ENCODE measurements at regions not wholly inside any gene's neighbourhood (a gene's known extent, or its start where the extent isn't known, plus 50 kb on each side); places are given as distances from the start of the nearest gene placed in this dataset.

GRCh38 chr1:81073580-81073979, 727.2 kb upstream of the ADGRL2 start:
- H3K27ac ChIP-seq: no peak overlapping the region
- TF ChIP-seq CTCF (conservative IDR thresholded peaks at IDR 0.05): no peak

- H3K27ac ChIP-seq: no peak overlapping the region
- no peak for TF ChIP-seq CTCF (conservative IDR thresholded peaks at IDR 0.05)
Measured at GRCh38 chr1:81071969-81072753, 728.6 kb upstream of the ADGRL2 start.

- TF ChIP-seq CTCF (conservative IDR thresholded peaks at IDR 0.05): no peak
- H3K27ac ChIP-seq: no peak overlapping the region
Measured at GRCh38 chr1:81071072-81071858, 729.5 kb upstream of the ADGRL2 start.

GRCh38 chr1:81069856-81070255, 730.9 kb upstream of the ADGRL2 start:
- no peak for TF ChIP-seq CTCF (conservative IDR thresholded peaks at IDR 0.05)
- no peak overlapping the region for H3K27ac ChIP-seq

- H3K27ac ChIP-seq: no peak overlapping the region
- no peak for TF ChIP-seq CTCF (conservative IDR thresholded peaks at IDR 0.05)
Measured at GRCh38 chr1:81068726-81069125, 732.0 kb upstream of the ADGRL2 start.

GRCh38 chr1:81053826-81054225, 746.9 kb upstream of the ADGRL2 start:
- TF ChIP-seq CTCF (conservative IDR thresholded peaks at IDR 0.05): no peak
- H3K27ac ChIP-seq: no peak overlapping the region

- H3K27ac ChIP-seq: no peak overlapping the region
- no peak for TF ChIP-seq CTCF (conservative IDR thresholded peaks at IDR 0.05)
Measured at GRCh38 chr1:81052162-81052561, 748.6 kb upstream of the ADGRL2 start.
